PFSK-1 (cell line): ENCODE measurements at regions not wholly inside any gene's neighbourhood (a gene's known extent, or its start where the extent isn't known, plus 50 kb on each side); places are given as distances from the start of the nearest gene placed in this dataset.

Experiments used
- FOXP2 ChIP-seq: optimal IDR thresholded peaks from 2 replicates; pipeline ENCODE3; 2011; ENCODE audit warnings: borderline replicate concordance, control low read depth, inconsistent platforms; ENCODE audit not compliant: insufficient read depth; ENCODE audit errors: extremely low read length, extremely low read depth
- POLR2AphosphoS5 ChIP-seq: IDR thresholded peaks from 2 replicates; pipeline ENCODE4 v1.6.1; 2012; ENCODE audit warnings: low read depth, mild to moderate bottlenecking, control low read depth, low read length, moderate library complexity
- SIN3A ChIP-seq: IDR thresholded peaks from 2 replicates; pipeline ENCODE4 v1.6.1; 2012; ENCODE audit warnings: mild to moderate bottlenecking, low read length, moderate library complexity, borderline replicate concordance; ENCODE audit not compliant: insufficient read depth
- TAF1 ChIP-seq: IDR thresholded peaks from 2 replicates; pipeline ENCODE4 v1.6.1; 2012; ENCODE audit warnings: low read length, control low read depth, borderline replicate concordance; ENCODE audit not compliant: insufficient read depth
- TF ChIP-seq, protein P1 (sequence below), 2 experiments: IDR thresholded peaks; 2 replicates each; pipeline versions ENCODE4 v1.6.1 to v1.8.0; 2011 to 2012; ENCODE audit warnings: low read depth in 2 of 2, low read length in 2 of 2, control low read depth in 1 of 2, inconsistent platforms in 1 of 2, mild to moderate bottlenecking in 1 of 2, moderate library complexity in 1 of 2; ENCODE audit not compliant: insufficient read depth in 1 of 2

DNA sequence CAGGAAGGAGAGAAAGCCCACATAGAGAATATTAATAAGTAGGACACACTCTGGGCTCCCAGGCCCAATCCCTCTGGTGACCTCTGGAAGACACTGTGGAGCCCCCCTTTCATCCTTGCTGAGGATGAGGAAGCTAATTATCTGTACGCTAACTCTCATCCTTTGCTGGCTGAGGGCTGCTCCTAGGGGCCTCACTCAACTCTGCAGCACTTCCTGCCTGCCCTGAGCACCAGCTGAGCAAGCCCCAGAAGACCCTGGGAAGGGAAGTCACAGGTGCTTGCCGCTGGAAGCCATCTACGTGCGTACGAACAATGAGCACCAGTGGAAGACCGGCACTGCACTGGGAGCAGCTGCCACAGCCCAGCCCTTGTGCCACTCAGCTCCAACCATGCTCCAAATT lies 145.8 kb upstream of the CDH5 start:
- TF ChIP-seq POLR2AphosphoS5 (no peak), SIN3A (no peak), TAF1 (no peak), FOXP2 (no peak)
- TF ChIP-seq, protein P1, sequence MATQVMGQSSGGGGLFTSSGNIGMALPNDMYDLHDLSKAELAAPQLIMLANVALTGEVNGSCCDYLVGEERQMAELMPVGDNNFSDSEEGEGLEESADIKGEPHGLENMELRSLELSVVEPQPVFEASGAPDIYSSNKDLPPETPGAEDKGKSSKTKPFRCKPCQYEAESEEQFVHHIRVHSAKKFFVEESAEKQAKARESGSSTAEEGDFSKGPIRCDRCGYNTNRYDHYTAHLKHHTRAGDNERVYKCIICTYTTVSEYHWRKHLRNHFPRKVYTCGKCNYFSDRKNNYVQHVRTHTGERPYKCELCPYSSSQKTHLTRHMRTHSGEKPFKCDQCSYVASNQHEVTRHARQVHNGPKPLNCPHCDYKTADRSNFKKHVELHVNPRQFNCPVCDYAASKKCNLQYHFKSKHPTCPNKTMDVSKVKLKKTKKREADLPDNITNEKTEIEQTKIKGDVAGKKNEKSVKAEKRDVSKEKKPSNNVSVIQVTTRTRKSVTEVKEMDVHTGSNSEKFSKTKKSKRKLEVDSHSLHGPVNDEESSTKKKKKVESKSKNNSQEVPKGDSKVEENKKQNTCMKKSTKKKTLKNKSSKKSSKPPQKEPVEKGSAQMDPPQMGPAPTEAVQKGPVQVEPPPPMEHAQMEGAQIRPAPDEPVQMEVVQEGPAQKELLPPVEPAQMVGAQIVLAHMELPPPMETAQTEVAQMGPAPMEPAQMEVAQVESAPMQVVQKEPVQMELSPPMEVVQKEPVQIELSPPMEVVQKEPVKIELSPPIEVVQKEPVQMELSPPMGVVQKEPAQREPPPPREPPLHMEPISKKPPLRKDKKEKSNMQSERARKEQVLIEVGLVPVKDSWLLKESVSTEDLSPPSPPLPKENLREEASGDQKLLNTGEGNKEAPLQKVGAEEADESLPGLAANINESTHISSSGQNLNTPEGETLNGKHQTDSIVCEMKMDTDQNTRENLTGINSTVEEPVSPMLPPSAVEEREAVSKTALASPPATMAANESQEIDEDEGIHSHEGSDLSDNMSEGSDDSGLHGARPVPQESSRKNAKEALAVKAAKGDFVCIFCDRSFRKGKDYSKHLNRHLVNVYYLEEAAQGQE (IDR thresholded peaks at IDR 0.05; ENCODE audit: insufficient read depth in 1 of 2, low read depth in 2 of 2, low read length in 2 of 2): no peak

DNA sequence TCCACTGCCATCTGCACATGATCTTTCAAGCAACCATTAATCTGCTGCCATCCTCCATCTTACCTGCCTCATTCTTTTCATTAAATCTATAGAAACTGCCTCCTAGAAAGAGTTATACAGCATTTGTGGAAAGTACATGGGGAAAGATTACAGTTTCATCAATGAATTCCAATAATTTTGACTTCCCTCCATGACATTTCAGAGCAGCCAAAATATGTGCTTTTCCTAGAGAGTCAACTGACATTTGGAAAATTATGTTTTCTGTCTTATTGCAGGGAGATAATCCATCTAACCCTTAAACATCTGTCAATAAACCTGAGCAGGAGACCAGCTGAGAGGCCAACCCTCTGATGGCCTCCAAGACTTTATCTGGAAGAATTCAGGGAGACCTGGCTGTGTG lies 147.0 kb upstream of the CDH5 start:
- no peak for TF ChIP-seq TAF1
- TF ChIP-seq, protein P1 (IDR thresholded peaks at IDR 0.05; ENCODE audit: insufficient read depth in 1 of 2, low read depth in 2 of 2, low read length in 2 of 2): no peak
- no peak for TF ChIP-seq SIN3A
- no peak for TF ChIP-seq FOXP2
- TF ChIP-seq POLR2AphosphoS5: no peak

DNA sequence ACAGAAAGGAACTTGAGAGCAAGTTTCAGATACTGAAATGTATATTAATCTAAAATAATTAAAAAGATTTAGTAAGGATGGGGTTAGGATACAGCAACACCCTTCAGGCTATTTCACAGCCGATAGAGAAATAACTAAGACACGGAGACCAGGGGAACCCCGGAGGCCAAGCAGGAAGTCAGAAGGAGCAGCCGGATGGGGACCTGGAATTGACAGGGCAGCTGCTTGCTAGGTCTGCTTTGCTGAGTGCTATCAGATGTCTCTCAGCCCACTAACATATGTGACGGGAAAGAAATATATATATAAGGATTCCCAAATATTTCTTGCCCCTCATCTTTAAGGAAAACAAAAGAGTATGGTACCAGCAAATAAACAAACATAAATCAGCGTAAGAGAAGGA lies 154.1 kb upstream of the CDH5 start:
- no peak for TF ChIP-seq TAF1
- TF ChIP-seq POLR2AphosphoS5: no peak

DNA sequence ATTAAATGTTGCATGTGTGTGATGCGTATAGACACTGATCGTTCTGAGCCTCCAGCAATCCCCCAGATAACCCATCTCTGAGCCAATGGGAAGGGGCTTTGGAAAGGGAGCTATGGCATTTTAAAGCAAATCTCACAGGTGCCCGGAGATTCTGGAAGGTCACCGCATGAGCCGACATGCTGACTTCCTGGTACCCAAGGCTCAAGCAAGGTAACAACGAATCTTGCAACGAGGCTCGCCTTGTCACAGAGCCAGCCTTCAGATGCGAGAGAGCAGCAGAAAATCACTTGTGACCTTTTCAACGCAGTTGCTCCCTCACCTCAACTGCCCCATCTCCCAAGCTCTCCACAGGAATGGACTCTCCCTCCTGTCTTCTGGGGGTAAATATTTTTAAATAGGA lies 154.8 kb upstream of the CDH5 start:
- no peak for TF ChIP-seq FOXP2
- TF ChIP-seq TAF1: no peak
- no peak for TF ChIP-seq SIN3A
- TF ChIP-seq POLR2AphosphoS5: no peak
- TF ChIP-seq, protein P1 (IDR thresholded peaks at IDR 0.05; ENCODE audit: insufficient read depth in 1 of 2, low read depth in 2 of 2, low read length in 2 of 2): no peak

DNA sequence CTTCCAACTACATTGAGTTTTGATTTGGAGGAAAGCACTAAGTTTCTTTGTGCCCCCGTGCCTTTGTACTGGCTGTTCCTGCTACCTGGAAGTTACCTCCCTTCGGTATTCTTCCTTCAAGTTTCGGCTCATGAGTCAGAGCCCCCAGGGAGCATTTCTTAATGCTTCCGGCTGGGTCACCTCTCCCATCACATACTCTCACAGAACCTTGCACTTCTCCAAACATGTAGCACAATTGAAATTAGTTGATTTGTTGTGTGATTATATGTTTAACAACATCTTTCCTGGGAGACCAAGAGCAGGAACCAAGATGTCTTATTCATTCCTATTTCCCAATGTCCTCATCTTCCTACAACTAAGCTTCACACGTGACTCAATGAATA lies 158.6 kb upstream of the CDH5 start:
- TF ChIP-seq SIN3A (no peak), POLR2AphosphoS5 (no peak), FOXP2 (no peak), TAF1 (no peak)
- TF ChIP-seq, protein P1 (IDR thresholded peaks at IDR 0.05; ENCODE audit: insufficient read depth in 1 of 2, low read depth in 2 of 2, low read length in 2 of 2): no peak
